CD4-positive, alpha-beta T cell treated with Interleukin-12 subunit alpha and Interleukin-12 subunit beta, for 1 hour (primary cell): ENCODE measurements at regions not wholly inside any gene's neighbourhood (a gene's known extent, or its start where the extent isn't known, plus 50 kb on each side); places are given as distances from the start of the nearest gene placed in this dataset.
"Not testable (repeated sequence)": the region's sequence is repeated elsewhere in the genome, so short reads cannot be mapped to it uniquely, and the experiment has no call there.

Source experiments
- DNase-seq: peaks from one replicate; pipeline ENCODE4 v3.0.0-alpha.2; 2020

- not testable (repeated sequence) for DNase-seq
Measured at GRCh38 chr16:21361612-21362227, 83.6 kb upstream of the CRYM start.

DNA sequence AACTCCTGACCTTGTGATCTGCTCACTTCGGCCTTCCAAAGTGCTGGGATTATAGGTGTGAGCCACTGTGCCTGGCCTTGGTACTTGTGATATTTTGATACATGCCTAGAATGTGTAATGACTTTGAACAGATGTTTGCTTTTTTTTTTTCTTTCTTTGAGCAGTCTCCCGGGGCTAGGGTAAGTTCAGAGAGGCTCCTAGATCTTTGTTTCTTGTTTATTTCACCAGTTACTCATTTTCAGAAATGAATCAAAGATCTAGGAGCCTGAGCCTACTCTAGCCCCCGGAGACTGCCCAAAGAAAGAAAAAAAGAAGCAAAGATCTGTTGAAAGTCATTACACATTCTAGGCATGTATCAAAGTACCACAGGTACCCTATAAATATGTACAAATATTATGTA, 83.0 kb upstream of the CRYM start:
- not testable (repeated sequence) for DNase-seq

GRCh38 chr16:21359513-21359912, 81.4 kb upstream of the CRYM start:
- DNase-seq = not testable (repeated sequence)

DNA sequence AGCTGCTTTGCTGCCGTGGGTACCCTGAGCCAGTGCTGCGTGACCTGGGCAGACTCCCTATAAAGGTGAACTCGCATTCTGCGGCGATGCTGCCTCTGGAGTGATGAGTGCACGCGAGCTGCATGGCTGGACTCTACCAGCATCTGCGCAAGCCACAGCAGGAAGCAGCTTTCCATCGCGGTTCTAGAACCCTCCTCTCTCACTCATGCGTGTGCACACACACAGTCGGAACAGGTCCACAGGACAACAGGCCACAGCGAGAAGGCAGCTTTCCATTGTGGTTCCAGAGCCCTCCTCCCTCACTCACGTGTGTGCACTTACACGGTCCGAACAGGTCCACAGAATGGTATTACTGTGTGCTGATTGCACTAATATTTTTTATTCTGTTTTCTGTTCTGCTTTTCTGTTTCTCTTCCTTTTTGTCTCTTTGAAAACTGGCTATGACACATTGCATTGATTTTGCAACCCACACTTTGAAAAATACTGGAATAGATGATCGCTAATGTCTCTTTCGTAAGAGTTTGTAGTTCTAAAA, 80.2 kb upstream of the CRYM start:
- not testable (repeated sequence) for DNase-seq

DNA sequence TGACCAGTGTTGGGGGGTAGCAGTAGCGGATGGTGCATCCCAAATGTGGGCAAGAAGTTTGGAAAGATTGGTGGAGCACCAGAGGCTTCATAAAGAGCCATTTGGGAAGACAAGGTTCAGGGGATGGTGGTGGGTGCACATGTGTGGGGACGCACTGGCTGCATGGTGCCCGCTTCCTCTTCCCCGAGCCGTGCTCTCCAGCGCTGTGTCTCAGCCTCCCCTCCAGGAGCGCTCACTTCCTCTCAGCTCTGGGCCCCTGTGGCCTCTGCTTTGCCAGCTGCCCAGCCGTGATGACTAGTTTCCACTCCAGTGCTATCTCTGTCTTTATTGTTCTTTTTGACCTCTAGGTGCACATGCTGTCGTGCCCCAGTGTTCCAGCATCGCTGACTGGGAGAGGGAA, 78.2 kb upstream of the CRYM start:
- DNase-seq = not testable (repeated sequence)

- not testable (repeated sequence) for DNase-seq
Measured at GRCh38 chr16:21351433-21351832, 73.3 kb upstream of the CRYM start.

DNA sequence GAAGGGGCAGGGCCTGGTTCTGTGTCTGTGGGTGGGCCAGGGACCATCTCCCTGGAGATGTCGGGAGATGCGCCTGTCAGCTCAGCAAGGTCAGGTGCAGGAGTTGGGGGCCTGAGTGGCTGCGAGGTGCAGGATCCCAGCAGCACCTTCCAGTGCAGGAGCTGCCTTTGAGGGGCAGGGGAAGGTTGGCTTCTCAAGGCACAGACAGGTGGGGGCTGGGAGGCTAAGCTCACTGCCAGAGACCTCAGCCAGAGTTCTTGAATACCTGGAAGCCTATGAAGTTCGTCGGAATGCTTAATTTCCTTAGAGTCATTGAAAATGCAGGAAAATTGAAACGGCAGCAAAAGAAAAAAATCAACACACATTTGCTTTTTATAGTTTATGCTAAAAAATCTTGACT, 72.8 kb upstream of the CRYM start:
- not testable (repeated sequence) for DNase-seq

- DNase-seq = not testable (repeated sequence)
Measured at GRCh38 chr16:21349336-21349735, 71.2 kb upstream of the CRYM start.

GRCh38 chr16:21348815-21349214, 70.7 kb upstream of the CRYM start:
- DNase-seq = not testable (repeated sequence)

GRCh38 chr16:21347538-21347937, 69.4 kb upstream of the CRYM start:
- not testable (repeated sequence) for DNase-seq

- DNase-seq = not testable (repeated sequence)
Measured at GRCh38 chr16:21346756-21347491, 68.8 kb upstream of the CRYM start.

- DNase-seq = not testable (repeated sequence)
Measured at GRCh38 chr16:21344361-21344912, 66.3 kb upstream of the CRYM start.

DNA sequence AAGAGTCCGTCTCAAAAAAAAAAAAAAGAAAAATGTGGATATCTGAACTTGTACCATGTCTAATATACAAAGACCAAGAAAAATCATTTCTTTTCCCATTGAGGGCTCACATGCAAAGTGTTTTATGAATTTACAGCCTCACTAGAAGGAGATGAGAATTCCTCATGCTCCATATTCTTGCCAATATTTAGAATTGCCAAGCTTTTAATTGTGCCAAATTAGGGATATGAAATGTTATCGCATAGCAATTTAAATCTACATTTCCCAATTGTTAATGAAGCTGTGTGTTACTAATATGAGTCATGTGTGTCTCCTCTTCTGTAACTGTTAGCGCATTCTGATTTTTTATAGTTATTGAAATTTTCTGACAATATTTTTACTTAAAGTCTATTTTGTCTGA, 63.0 kb upstream of the CRYM start:
- DNase-seq = no peak

- DNase-seq = no peak
Measured at GRCh38 chr16:21339941-21340340, 61.9 kb upstream of the CRYM start.

DNA sequence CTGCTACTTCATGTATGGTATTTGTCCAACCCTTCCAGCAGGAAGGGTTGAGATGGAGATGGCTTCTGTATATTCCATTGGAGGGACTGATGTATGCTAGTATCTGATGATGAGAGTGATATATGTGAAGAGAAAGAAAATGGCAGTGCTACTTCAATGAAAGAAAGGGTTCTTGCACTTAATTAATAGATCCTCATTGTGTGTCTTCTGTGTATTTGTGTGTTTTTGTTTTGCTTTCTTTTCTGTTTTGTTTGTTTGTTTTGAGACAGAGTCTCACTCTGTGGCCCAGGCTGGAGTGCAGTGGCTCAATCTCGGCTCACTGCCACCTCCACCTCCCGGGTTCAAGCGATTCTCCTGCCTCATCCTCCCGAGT, 61.2 kb upstream of the CRYM start:
- DNase-seq = no peak

DNA sequence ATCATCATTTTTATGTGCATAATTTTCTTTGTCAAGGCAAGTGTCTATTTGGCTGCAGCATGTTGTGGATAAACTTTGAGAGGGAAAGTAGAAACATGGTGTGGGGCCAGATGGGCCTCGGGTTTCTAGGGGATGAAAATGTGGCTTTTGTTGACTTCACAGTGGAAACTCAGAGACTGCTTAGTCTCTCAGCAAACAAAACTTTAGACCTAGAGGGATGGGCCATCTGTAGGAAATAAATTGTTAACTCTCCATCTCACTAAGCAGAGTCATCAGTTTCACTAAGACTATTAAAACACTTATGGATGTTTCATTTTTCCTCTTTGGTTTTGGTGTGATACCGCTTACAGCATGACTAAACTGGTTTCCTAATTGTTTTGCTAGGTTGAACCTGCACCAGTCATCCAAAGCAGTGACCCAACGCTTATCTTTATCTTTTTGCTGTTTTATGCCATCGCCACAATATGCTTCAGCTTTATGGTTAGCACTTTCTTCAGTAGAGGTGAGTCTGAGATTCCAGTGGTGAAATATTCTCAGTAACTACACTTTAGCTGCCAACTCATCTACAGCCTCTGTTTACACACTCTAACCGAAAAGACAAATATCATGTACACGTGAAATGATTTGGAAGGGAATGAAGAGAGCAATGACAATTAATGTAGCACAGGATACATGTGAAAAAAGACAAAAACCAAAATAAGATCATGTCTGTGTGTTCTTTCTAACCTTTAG, 60.6 kb upstream of the CRYM start:
- no peak for DNase-seq

DNA sequence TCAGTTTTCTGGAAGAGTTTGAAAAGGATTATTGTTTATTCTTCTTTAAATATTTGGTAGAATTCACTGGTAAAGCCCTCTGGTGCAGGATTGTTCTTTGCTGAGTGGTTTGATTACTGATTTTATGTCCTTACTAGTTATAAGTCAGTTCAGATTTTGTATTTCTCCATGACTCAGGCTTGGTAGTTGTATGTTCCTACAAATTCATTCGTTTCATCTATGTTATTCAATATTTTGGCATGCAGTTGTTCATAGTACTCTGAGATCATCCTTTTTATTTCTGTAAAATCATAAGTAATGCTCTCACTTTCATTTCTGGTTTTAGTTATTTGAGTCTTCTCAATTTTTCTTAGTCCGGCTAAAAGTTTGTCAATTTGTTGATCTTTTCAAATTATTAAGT, 58.1 kb upstream of the CRYM start:
- DNase-seq = no peak

- DNase-seq = not testable (repeated sequence)
Measured at GRCh38 chr16:21334188-21335146, 56.4 kb upstream of the CRYM start.

DNA sequence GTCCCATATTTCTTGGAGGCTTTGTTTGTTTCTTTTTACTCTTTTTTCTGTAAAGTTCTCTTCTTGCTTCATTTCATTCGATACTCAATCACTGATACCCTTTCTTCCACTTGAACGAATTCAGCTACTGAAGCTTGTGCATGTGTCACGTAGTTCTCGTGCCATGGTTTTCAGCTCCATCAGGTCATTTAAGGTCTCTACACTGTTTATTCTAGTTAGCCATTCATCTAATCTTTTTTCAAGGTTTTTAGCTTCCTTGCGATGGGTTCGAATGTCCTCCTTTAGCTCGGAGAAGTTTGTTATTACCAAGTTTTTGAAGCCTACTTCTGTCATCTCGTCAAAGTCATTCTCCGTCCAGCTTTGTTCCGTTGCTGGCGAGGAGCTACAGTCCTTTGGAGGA, 55.6 kb upstream of the CRYM start:
- not testable (repeated sequence) for DNase-seq
